GM20000 (cell line): ENCODE measurements at regions not wholly inside any gene's neighbourhood (a gene's known extent, or its start where the extent isn't known, plus 50 kb on each side); places are given as distances from the start of the nearest gene placed in this dataset.

Experiments used
- DNase-seq: peaks from one replicate; pipeline ENCODE4 v3.0.0; 2012; ENCODE audit warnings: low spot score
- TF ChIP-seq, protein P1 (sequence below): IDR thresholded peaks from 2 replicates; pipeline ENCODE4 v1.5.1; 2012; ENCODE audit warnings: mild to moderate bottlenecking, control low read depth; ENCODE audit errors: extremely low read depth, missing control alignments

DNA sequence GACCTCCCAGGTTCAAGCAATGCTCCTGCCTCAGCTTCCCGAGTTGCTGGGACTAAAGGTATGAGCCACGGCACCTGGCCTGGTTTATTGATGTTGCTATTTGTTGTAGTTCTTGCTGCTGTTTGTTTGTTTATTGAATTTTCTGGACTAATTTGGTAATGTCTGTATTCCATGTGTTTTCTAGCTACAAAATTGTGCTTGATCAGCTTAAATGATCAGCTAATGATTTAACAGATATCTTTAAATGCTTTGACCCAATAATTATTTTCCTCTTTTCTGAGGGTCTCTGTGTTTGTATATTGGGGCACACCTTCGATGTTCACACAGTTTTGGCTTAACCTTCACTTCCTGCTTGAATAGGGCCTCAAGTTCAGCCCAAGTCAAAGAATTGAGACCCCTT, 488.1 kb upstream of the HTR2C start:
- TF ChIP-seq, protein P1, sequence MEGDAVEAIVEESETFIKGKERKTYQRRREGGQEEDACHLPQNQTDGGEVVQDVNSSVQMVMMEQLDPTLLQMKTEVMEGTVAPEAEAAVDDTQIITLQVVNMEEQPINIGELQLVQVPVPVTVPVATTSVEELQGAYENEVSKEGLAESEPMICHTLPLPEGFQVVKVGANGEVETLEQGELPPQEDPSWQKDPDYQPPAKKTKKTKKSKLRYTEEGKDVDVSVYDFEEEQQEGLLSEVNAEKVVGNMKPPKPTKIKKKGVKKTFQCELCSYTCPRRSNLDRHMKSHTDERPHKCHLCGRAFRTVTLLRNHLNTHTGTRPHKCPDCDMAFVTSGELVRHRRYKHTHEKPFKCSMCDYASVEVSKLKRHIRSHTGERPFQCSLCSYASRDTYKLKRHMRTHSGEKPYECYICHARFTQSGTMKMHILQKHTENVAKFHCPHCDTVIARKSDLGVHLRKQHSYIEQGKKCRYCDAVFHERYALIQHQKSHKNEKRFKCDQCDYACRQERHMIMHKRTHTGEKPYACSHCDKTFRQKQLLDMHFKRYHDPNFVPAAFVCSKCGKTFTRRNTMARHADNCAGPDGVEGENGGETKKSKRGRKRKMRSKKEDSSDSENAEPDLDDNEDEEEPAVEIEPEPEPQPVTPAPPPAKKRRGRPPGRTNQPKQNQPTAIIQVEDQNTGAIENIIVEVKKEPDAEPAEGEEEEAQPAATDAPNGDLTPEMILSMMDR: no peak
- DNase-seq: no peak

DNA sequence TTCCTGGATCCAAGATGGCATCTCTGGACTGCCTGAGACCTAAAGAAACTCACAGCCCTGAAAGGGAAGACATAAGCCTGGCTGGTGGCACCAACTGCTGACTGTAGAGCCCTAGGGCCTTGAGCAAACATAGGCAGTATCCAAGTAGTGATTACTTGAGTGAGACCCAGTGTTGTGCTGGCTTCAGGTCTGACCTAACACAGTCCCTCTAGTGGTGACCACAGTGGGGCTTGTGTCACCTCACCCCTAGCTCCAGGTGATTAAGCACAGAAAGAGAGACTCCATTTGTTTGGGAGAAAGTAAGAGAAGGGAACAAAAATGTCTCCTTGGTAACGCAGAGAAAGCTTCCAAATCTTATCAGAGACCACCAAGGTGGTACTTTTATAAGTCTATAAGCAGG, 496.3 kb upstream of the HTR2C start:
- DNase-seq: no peak
- TF ChIP-seq, protein P1: no peak

DNA sequence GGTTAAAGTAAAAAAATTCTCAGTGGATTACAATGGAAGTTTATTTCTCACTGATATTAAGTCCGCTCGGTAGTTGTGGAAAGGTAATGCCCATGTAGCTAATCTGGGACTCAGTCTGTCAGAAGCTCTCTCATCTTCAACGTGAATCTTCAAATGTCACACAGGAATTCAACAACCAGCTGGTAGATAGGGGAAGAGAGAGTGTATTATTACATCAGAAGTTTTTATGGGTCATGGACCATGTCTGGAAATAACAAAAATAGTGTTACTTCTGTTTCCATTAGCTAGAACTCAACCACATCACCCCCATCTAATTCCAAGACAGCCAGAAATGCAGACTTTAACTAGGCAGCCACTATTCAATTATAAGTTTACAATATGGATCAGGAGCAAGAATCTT, 506.1 kb upstream of the HTR2C start:
- TF ChIP-seq, protein P1: no peak
- DNase-seq: no peak

DNA sequence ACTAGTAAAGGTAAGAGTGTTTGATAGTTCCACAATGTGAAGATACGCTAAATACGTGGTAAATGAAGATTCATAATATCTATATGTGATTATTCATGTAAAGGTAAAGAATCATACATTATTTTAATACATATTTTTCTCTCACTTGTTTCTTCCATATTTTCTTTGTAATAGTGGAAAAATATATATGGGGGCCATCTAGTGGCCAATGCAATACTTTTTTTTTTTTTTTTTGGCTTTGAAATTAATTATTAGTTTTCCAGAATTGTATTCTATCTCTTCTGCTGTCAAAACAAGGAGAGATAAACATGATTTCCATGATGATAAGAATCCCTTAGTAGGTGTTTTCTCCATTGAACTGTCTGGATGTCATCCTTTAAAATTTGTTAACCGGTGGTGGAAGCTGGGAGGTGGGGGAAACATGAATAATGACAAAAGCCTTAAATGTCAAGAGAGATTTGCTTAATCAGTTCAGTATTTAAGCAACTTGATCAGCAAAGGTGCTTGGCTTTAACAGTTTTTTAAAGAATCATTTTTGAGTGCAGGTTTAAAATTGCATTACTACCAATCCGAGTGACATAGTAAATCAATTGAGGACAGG, 508.7 kb upstream of the HTR2C start:
- TF ChIP-seq, protein P1: no peak
- no peak for DNase-seq

DNA sequence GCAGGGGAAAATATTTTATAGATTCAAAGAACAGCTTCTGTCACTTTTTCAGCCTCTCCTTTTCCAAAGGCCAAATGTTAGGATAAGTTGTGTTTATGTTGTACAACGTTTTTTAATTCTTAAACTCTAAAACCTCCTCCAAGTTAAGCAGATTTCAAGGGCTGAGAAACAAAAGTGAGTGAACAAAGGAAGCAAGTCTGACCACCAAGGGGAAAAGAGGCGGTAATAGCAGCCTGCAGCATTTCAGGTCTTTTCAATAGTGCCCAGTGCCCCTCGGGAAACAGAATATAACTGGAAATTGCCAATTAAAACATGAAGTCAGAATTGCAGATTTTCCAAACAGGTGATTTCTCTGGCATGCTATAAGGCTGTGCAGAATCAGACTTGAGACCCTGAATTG, 510.0 kb upstream of the HTR2C start:
- TF ChIP-seq, protein P1: no peak
- no peak for DNase-seq

DNA sequence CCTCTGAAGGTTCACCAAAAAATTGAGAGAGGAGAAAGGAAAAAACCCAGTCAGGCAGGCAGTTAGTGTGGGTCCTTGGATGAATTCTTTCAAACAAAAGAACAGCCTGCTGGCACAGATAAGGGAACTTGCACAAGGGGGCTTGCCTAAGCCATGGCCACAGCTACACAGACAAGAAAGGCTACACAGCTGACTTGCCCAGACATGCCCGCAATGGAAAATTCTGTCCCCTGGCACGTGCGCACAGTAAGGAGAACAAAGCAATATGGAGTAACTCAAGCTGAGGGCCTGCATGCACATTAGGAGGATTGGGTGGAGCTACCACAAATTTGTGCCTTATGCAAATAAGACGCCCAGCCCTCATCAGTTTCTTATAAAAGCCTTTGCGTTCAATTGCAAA, 512.5 kb upstream of the HTR2C start:
- no peak for DNase-seq
- TF ChIP-seq, protein P1: no peak

DNA sequence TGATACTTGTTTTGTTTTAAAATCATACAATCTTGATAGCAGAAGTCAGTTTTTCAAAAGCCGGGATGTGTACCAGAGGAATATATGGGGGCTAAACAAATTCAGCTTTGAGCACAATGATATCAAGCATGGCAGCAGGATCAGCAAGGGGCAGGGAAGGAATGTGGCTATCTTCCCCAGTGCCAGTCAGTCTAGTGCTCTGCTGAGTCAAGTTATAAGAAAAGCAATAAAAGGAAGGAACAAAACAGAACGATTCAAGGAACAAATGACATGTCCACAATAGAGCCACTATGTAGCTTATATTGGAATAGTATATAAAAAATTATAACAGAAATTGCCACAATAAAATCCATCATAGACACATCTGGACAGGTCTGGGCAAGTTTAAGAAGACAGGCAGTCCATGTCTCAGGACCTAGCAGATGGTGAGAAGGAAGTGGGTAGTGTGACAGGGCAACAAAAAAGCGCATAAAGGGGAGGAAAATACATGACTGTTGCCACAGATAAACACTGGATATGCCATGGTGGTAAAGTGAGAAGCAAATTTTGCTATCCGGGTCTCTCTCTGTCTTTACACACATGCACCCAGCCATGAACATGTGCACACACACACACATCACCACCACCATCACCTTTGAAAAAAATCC, 518.2 kb upstream of the HTR2C start:
- DNase-seq: no peak
- TF ChIP-seq, protein P1: no peak
